Prostate gland (tissue), 2 donors: ENCODE measurements at regions not wholly inside any gene's neighbourhood (a gene's known extent, or its start where the extent isn't known, plus 50 kb on each side); places are given as distances from the start of the nearest gene placed in this dataset.

Experiments used
- POLR2A ChIP-seq: fragments of 450-650 bp; IDR thresholded peaks from one replicate; pipeline ENCODE4 v1.6.1; 2016; ENCODE audit warnings: antibody characterized with exemption, mild to moderate bottlenecking
- POLR2AphosphoS5 ChIP-seq: sonication (generic); formaldehyde crosslinking; IDR thresholded peaks from one replicate; pipeline ENCODE4 v1.6.1; 2017; ENCODE audit warnings: antibody characterized with exemption
- TF ChIP-seq, protein P1 (sequence below), 4 experiments: fragments of 200-600 bp in 2 of 4; fragments of 450-650 bp in 2 of 4; sonication (generic) in 2 of 4; IDR thresholded peaks; 1 replicate in 3 of 4; 2 replicates in 1 of 4; pipeline ENCODE4 v1.5.1; 2016 to 2019; ENCODE audit warnings: antibody characterized with exemption in 4 of 4, mild to moderate bottlenecking in 2 of 4, moderate library complexity in 2 of 4

GRCh38 chr4:173635395-173635794 lies 105.4 kb upstream of the HAND2 start:
- TF ChIP-seq, protein P1, sequence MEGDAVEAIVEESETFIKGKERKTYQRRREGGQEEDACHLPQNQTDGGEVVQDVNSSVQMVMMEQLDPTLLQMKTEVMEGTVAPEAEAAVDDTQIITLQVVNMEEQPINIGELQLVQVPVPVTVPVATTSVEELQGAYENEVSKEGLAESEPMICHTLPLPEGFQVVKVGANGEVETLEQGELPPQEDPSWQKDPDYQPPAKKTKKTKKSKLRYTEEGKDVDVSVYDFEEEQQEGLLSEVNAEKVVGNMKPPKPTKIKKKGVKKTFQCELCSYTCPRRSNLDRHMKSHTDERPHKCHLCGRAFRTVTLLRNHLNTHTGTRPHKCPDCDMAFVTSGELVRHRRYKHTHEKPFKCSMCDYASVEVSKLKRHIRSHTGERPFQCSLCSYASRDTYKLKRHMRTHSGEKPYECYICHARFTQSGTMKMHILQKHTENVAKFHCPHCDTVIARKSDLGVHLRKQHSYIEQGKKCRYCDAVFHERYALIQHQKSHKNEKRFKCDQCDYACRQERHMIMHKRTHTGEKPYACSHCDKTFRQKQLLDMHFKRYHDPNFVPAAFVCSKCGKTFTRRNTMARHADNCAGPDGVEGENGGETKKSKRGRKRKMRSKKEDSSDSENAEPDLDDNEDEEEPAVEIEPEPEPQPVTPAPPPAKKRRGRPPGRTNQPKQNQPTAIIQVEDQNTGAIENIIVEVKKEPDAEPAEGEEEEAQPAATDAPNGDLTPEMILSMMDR (IDR thresholded peaks at IDR 0.05) = no peak
- TF ChIP-seq POLR2A = no peak
- TF ChIP-seq POLR2AphosphoS5 = no peak
